Smooth muscle cell (in vitro differentiated cells): ENCODE measurements at regions not wholly inside any gene's neighbourhood (a gene's known extent, or its start where the extent isn't known, plus 50 kb on each side); places are given as distances from the start of the nearest gene placed in this dataset.

Experiments
- DNase-seq: peaks from one replicate; lab custom pipeline; 2025; ENCODE audit not compliant: unreplicated experiment; lab: John Stamatoyannopoulos, UW
- H2AFZ ChIP-seq: fragments of 200-600 bp; sonication (generic); 2 replicates; pipeline ENCODE4 v1.6.0; 2016; ENCODE audit warnings: antibody characterized with exemption, low read depth, mild to moderate bottlenecking
- H3F3A ChIP-seq: fragments of 200-600 bp; sonication (generic); 2 replicates; pipeline ENCODE4 v1.6.0; 2017; ENCODE audit warnings: antibody characterized with exemption, low read depth
- H3K27ac ChIP-seq: fragments of 200-600 bp; sonication (generic); 2 replicates; pipeline ENCODE4 v1.5.1; 2016; ENCODE audit warnings: low read depth, mild to moderate bottlenecking
- H3K27me3 ChIP-seq: fragments of 200-600 bp; sonication (generic); 2 replicates; pipeline ENCODE4 v1.6.1; 2016; ENCODE audit warnings: low read depth, mild to moderate bottlenecking
- H3K36me3 ChIP-seq: fragments of 200-600 bp; sonication (generic); 2 replicates; pipeline ENCODE4 v1.5.1; 2016; ENCODE audit warnings: low read depth
- H3K4me1 ChIP-seq: fragments of 200-600 bp; sonication (generic); 2 replicates; pipeline ENCODE4 v1.5.1; 2016; ENCODE audit warnings: low read depth
- H3K4me2 ChIP-seq: fragments of 200-600 bp; sonication (generic); 2 replicates; pipeline ENCODE4 v1.6.0; 2016; ENCODE audit warnings: mild to moderate bottlenecking
- H3K4me3 ChIP-seq: fragments of 200-600 bp; sonication (generic); 2 replicates; pipeline ENCODE4 v1.5.1; 2016; ENCODE audit warnings: mild to moderate bottlenecking
- H3K79me2 ChIP-seq: fragments of 200-600 bp; sonication (generic); 2 replicates; pipeline ENCODE4 v1.6.0; 2016; ENCODE audit warnings: low read depth, mild to moderate bottlenecking
- H3K9ac ChIP-seq: fragments of 200-600 bp; sonication (generic); 2 replicates; pipeline ENCODE4 v1.6.0; 2016; ENCODE audit warnings: low read depth
- H3K9me3 ChIP-seq: fragments of 200-600 bp; sonication (generic); replicated peaks from 2 replicates; pipeline ENCODE4 v1.5.1; 2016; ENCODE audit warnings: low read depth
- H4K20me1 ChIP-seq: fragments of 200-600 bp; sonication (generic); 2 replicates; pipeline ENCODE4 v1.6.0; 2016; ENCODE audit warnings: low read depth
- CTCF ChIP-seq: fragments of 200-600 bp; sonication (generic); IDR thresholded peaks from 2 replicates; pipeline ENCODE4 v1.5.1; 2017; ENCODE audit warnings: borderline replicate concordance, mild to moderate bottlenecking, antibody characterized with exemption; ENCODE audit not compliant: insufficient read depth, poor library complexity, severe bottlenecking
- WGBS: methylation state at CpG from one replicate; pipeline ENCODE4 v1.1.7; 2016; ENCODE audit warnings: low lambda C conversion rate; 5-methylcytosine and 5-hydroxymethylcytosine counted together

- no peaks in the 10 kb centered on the region for H3K4me1 ChIP-seq
- H2AFZ ChIP-seq, result no peak overlapping the region
- H4K20me1 ChIP-seq, result no peaks in the 10 kb centered on the region
- H3K9ac ChIP-seq, result no peak overlapping the region
- H3K4me2 ChIP-seq, result no peak overlapping the region
- 76% methylated on average over 10 of the region's 10 CpGs for WGBS
- H3K27me3 ChIP-seq, result peaks cover 3% of the 10 kb centered on the region
- TF ChIP-seq CTCF, result no peak
- no peak overlapping the region for H3K27ac ChIP-seq
- no peaks in the 10 kb centered on the region for H3F3A ChIP-seq
- no peaks in the 10 kb centered on the region for H3K36me3 ChIP-seq
- no peak overlapping the region for H3K4me3 ChIP-seq
- no peaks in the 10 kb centered on the region for H3K79me2 ChIP-seq
- H3K9me3 ChIP-seq, result no peaks in the 10 kb centered on the region
- no peak for DNase-seq
These were observed 107.4 kb upstream of the ESRRG start for GRCh38 chr1:216830424-216831210.

GRCh38 chr1:216827251-216827650 lies 104.0 kb upstream of the ESRRG start:
- TF ChIP-seq CTCF, result no peak
- H2AFZ ChIP-seq, result no peak overlapping the region

GRCh38 chr1:216826646-216827045 lies 103.4 kb upstream of the ESRRG start:
- TF ChIP-seq CTCF, result no peak
- Histone ChIP-seq H3K27ac (no peak overlapping the region), H3K36me3 (no peaks in the 10 kb centered on the region), H3F3A (peaks cover 4% of the 10 kb centered on the region), H4K20me1 (no peaks in the 10 kb centered on the region), H3K9ac (no peak overlapping the region), H3K79me2 (no peaks in the 10 kb centered on the region), H3K27me3 (no peaks in the 10 kb centered on the region), H3K4me3 (no peak overlapping the region), H3K4me2 (no peak overlapping the region), H3K9me3 (no peaks in the 10 kb centered on the region), H3K4me1 (no peaks in the 10 kb centered on the region), H2AFZ (no peak overlapping the region)
- WGBS, result 84% methylated on average over 2 of the region's 2 CpGs
- DNase-seq, result no peak

More at GRCh38 chr1:216827251-216827650, 104.0 kb upstream of the ESRRG start:
- peaks cover 4% of the 10 kb centered on the region for H3F3A ChIP-seq
- no peak overlapping the region for H3K27ac ChIP-seq
- no peak overlapping the region for H3K4me3 ChIP-seq
- H3K9ac ChIP-seq, result no peak overlapping the region
- no peak for DNase-seq
- no peaks in the 10 kb centered on the region for H3K36me3 ChIP-seq
- H3K9me3 ChIP-seq, result no peaks in the 10 kb centered on the region
- H4K20me1 ChIP-seq, result no peaks in the 10 kb centered on the region
- 97% methylated on average over 2 of the region's 2 CpGs for WGBS
- no peak overlapping the region for H3K4me2 ChIP-seq
- no peaks in the 10 kb centered on the region for H3K79me2 ChIP-seq
- peaks cover 3% of the 10 kb centered on the region for H3K27me3 ChIP-seq
- no peaks in the 10 kb centered on the region for H3K4me1 ChIP-seq

- DNase-seq, result no peak
- no peaks in the 10 kb centered on the region for H3K79me2 ChIP-seq
- H3K36me3 ChIP-seq, result no peaks in the 10 kb centered on the region
- H4K20me1 ChIP-seq, result no peaks in the 10 kb centered on the region
- H3K27ac ChIP-seq, result no peak overlapping the region
- no peaks in the 10 kb centered on the region for H3K27me3 ChIP-seq
- peaks cover 4% of the 10 kb centered on the region for H3F3A ChIP-seq
- H2AFZ ChIP-seq, result no peak overlapping the region
- no peak for TF ChIP-seq CTCF
- H3K4me1 ChIP-seq, result no peaks in the 10 kb centered on the region
- 91% methylated on average over 4 of the region's 4 CpGs for WGBS
- H3K4me3 ChIP-seq, result no peak overlapping the region
- no peaks in the 10 kb centered on the region for H3K9me3 ChIP-seq
- H3K4me2 ChIP-seq, result no peak overlapping the region
- no peak overlapping the region for H3K9ac ChIP-seq
These were observed 103.0 kb upstream of the ESRRG start for GRCh38 chr1:216826214-216826613.
